ENCODE measurements at regions not wholly inside any gene's neighbourhood (a gene's known extent, or its start where the extent isn't known, plus 50 kb on each side); places are given as distances from the start of the nearest gene placed in this dataset.
"Not testable (repeated sequence)": the region's sequence is repeated elsewhere in the genome, so short reads cannot be mapped to it uniquely, and the experiment has no call there.

DNA sequence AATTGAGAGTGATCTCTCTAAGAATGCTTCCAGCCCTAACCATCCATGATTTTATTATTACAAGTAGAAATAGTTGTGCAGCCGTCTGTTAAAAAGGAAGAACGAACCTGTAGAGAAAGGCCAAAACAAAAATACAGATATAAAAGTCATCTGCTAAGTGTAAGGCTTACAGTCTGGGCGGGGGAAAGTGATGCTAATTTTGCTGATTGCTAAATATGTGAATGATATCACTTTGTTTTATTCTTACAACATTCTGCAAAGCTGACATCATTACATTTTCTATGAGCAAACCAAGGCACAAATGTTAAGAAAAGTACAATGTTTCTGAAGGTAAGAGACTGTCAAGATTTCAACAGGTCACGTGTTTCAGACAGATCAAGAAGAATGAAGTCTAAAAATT lies 101.5 kb upstream of the RAP1B start:
- DNase-seq (ENCODE audit: low spot score), result no peak

GRCh38 chr12:68510397-68510796 lies 100.3 kb upstream of the RAP1B start:
- no peak for DNase-seq (ENCODE audit: low spot score)

GRCh38 chr12:68514807-68515411 lies 95.8 kb upstream of the RAP1B start:
- DNase-seq (ENCODE audit: low spot score), result no peak

- no peak for DNase-seq (ENCODE audit: low spot score)
Measured at GRCh38 chr12:68515793-68516192, 94.9 kb upstream of the RAP1B start.

GRCh38 chr12:68521321-68521839 lies 89.3 kb upstream of the RAP1B start:
- peak; percentile 82 for DNase-seq (ENCODE audit: low spot score)

DNA sequence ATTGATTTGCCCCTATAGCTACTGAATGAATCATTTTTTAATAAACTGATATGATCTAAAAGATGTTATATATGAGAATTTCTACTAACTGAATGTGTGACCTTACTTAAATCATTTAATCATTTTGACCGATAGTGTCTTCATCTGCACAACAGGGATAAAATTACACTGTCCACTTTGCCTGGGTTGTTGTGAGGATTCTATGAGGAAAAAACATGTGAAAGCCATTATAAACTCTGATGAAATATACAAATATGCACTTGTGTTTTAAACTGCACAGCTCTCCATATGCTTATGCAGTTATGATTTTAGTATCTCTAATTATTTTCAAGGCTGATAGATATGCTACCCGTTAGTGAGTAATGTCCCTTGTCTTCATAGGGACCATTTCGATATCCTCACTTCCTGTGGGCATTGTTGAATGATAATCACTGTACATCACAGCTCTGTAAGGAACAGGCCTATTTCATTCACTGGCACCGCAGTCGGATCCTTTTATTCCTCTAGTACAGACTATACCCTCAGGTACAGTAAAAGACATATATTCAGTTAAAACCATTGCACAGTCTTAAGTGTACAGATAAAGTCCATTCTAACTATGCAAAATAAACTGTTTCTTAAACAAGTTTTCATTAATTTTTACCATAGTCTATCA lies 88.7 kb upstream of the RAP1B start:
- peak; percentile 30 for DNase-seq (ENCODE audit: low spot score)

DNA sequence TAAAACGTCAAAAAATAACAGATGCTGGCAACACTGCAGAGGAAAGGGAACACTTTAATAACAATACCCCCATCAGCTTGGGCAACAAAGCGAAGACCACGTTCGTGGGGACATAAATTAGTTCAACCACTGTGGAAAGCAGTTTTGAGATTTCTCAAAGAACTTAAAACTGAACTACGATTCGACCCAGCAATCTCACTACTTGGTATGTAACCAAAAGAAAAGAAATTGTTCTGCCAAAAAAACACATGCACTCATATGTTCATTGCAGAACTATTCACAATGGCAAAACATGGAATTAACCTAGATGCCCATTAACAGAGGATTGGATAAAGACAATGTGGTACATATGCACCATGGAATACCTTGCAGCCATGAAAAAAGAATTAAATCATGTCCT lies 81.2 kb upstream of the RAP1B start:
- DNase-seq (ENCODE audit: low spot score), result no peak

DNA sequence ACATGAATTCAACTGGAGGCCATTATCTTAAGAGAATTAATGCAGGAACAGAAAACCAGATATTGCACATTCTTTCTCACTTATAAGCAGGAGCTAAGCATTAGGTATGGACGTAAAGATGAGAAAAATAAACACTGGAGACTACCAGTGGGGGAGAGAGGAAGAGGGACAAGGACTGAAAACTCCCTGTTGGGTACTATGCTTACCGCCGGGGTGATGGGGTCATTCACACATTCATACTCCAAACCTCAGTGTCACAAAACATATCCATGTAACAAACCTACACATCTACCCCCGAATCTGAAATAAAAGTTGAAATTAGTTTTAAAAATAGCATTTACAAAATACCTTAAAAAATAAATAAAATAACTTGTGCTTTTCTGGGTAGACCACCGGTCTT lies 80.8 kb upstream of the RAP1B start:
- no peak for DNase-seq (ENCODE audit: low spot score)

GRCh38 chr12:68530299-68530698 lies 80.4 kb upstream of the RAP1B start:
- DNase-seq (ENCODE audit: low spot score), result no peak

DNA sequence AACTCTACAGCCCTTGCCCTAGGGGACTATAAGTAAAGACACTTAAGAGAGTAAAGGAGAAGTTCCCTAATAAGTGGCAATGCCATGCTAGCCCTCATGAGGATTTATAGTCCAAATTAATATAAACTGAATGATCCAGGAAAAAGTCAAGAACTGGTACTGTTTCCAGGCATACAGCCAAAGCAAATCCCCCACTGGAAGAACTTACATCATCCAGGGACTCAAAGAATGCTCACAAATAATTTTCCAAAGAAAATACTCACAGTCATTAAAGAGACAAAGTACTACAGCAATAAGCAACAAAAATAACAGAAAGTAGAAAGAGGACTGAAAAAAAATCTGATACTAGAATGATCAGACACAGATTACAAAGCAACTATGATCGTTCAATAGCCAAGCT lies 79.7 kb upstream of the RAP1B start:
- peak; percentile 39 for DNase-seq (ENCODE audit: low spot score)

DNA sequence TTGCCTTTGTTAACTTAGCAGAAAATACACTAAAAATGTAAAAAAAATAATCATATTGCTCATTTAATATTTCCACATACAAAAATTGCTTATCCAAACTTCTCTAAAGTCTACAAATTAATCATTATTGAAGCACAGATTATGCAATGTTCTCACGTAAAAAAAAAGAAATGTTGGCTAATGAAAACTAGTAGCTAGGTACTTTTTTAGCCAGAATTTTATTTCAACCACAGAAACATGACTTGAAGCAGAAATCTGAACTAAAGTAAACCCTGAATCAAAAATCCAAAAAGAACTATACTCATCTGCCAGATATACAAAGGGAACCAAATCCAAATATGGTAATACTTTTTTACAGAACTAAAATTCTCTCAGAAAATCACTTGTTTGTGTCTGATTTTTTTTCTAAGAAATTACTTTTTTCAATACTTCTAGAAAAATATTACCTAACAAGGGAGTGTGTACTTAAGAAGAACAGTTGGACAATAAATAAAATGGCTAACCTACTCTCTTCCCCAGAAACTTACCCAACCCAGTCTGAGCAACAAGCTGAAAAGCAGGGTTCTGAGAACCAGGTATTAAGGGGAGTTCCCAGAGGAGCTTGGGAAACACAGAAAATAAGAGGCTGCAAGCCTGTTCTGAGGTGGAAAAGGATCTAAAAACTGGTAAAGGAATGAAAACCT lies 78.4 kb upstream of the RAP1B start:
- peak; percentile 7 for DNase-seq (ENCODE audit: low spot score)

- DNase-seq (ENCODE audit: low spot score), result no peak
Measured at GRCh38 chr12:68532887-68533248, 77.8 kb upstream of the RAP1B start.

GRCh38 chr12:68534108-68534507 lies 76.6 kb upstream of the RAP1B start:
- no peak for DNase-seq (ENCODE audit: low spot score)

GRCh38 chr12:68536885-68537485 lies 73.7 kb upstream of the RAP1B start:
- DNase-seq (ENCODE audit: low spot score), result no peak

GRCh38 chr12:68537571-68537970 lies 73.1 kb upstream of the RAP1B start:
- no peak for DNase-seq (ENCODE audit: low spot score)

GRCh38 chr12:68538726-68539614 lies 71.7 kb upstream of the RAP1B start:
- DNase-seq (ENCODE audit: low spot score), result peak; percentile 71

GRCh38 chr12:68539615-68539952 lies 71.1 kb upstream of the RAP1B start:
- no peak for DNase-seq (ENCODE audit: low spot score)

GRCh38 chr12:68540768-68541167 lies 69.9 kb upstream of the RAP1B start:
- not testable (repeated sequence) for DNase-seq (ENCODE audit: low spot score)

- DNase-seq (ENCODE audit: low spot score), result not testable (repeated sequence)
Measured at GRCh38 chr12:68547318-68547717, 63.4 kb upstream of the RAP1B start.

- not testable (repeated sequence) for DNase-seq (ENCODE audit: low spot score)
Measured at GRCh38 chr12:68552605-68553195, 58.0 kb upstream of the RAP1B start.

- DNase-seq (ENCODE audit: low spot score), result peak; percentile 65
Measured at GRCh38 chr12:68557011-68557730, 53.5 kb upstream of the RAP1B start.

Data from GM03348 (cell line).